ENCODE measurements at regions not wholly inside any gene's neighbourhood (a gene's known extent, or its start where the extent isn't known, plus 50 kb on each side); places are given as distances from the start of the nearest gene placed in this dataset.
A peak's percentile ranks its signal among the peaks of the same experiment; 100 is the strongest.

GRCh38 chrX:110450050-110450449, 91.4 kb downstream of the RTL9 start:
- TF ChIP-seq, protein P1, sequence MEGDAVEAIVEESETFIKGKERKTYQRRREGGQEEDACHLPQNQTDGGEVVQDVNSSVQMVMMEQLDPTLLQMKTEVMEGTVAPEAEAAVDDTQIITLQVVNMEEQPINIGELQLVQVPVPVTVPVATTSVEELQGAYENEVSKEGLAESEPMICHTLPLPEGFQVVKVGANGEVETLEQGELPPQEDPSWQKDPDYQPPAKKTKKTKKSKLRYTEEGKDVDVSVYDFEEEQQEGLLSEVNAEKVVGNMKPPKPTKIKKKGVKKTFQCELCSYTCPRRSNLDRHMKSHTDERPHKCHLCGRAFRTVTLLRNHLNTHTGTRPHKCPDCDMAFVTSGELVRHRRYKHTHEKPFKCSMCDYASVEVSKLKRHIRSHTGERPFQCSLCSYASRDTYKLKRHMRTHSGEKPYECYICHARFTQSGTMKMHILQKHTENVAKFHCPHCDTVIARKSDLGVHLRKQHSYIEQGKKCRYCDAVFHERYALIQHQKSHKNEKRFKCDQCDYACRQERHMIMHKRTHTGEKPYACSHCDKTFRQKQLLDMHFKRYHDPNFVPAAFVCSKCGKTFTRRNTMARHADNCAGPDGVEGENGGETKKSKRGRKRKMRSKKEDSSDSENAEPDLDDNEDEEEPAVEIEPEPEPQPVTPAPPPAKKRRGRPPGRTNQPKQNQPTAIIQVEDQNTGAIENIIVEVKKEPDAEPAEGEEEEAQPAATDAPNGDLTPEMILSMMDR (IDR thresholded peaks at IDR 0.05; ENCODE audit: insufficient read depth, low read length, missing control alignments): peak; percentile 54
- ChIA-PET CTCF (interaction anchor here (0.8 to 9.6 kb wide), 7 partner anchors 25 to 794 kb away, joined by 3 to 111 read pairs (median 4); no protein-coding TSS in a partner anchor), POLR2A (no interaction called here)
- H3K4me3 ChIP-seq (ENCODE audit: low read depth, low read length): no peak overlapping the region
- peak; percentile 12 for DNase-seq (ENCODE audit: low read depth, low spot score)

DNA sequence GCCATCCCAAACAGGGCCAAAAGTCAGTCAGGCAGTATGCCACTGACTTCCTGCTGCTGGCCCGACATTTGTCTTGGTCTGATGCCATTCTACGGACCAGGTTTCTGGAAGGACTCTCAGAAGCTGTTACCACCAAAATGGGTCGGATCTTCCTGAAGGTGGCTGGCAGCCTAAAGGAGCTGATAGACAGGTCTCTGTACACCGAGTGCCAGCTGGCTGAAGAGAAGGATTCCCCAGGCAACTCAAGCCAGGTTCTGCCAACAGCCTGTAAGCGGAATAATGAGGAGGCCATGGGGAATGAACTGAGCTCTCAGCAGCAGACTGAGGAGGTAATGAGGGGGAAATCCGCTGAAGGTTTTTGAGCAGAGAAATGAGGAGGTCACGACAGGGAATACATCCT, 95.7 kb downstream of the RTL9 start:
- ChIA-PET POLR2A (no interaction called here), CTCF (interaction anchor here (1.1 kb wide), 1 partner anchor 396 kb away, joined by 3 read pairs; no protein-coding TSS in a partner anchor)
- no peak overlapping the region for H3K4me3 ChIP-seq (ENCODE audit: low read depth, low read length)
- TF ChIP-seq, protein P1 (IDR thresholded peaks at IDR 0.05; ENCODE audit: insufficient read depth, low read length, missing control alignments): no peak
- no peak for DNase-seq (ENCODE audit: low read depth, low spot score)

- POLR2A ChIA-PET: no interaction called here
- TF ChIP-seq, protein P1 (IDR thresholded peaks at IDR 0.05; ENCODE audit: insufficient read depth, low read length, missing control alignments): no peak
These were observed 104.3 kb downstream of the RTL9 start for GRCh38 chrX:110462957-110463356.

GRCh38 chrX:110466790-110467189, 108.1 kb downstream of the RTL9 start:
- TF ChIP-seq, protein P1 (IDR thresholded peaks at IDR 0.05; ENCODE audit: insufficient read depth, low read length, missing control alignments): no peak
- POLR2A ChIA-PET: no interaction called here
- DNase-seq (ENCODE audit: low read depth, low spot score): no peak
- CTCF ChIA-PET: no interaction called here
- no peak overlapping the region for H3K4me3 ChIP-seq (ENCODE audit: low read depth, low read length)

More at GRCh38 chrX:110462957-110463356, 104.3 kb downstream of the RTL9 start:
- H3K4me3 ChIP-seq (ENCODE audit: low read depth, low read length): no peak overlapping the region
- CTCF ChIA-PET: interaction anchor here (1.2 kb wide), 1 partner anchor 12 kb away, joined by 3 read pairs; no protein-coding TSS in a partner anchor
- DNase-seq (ENCODE audit: low read depth, low spot score): no peak

GRCh38 chrX:110472265-110472664, 113.6 kb downstream of the RTL9 start:
- TF ChIP-seq, protein P1 (IDR thresholded peaks at IDR 0.05; ENCODE audit: insufficient read depth, low read length, missing control alignments): no peak
- no peak overlapping the region for H3K4me3 ChIP-seq (ENCODE audit: low read depth, low read length)
- DNase-seq (ENCODE audit: low read depth, low spot score): no peak
- POLR2A ChIA-PET: no interaction called here
- CTCF ChIA-PET: no interaction called here

- H3K4me3 ChIP-seq (ENCODE audit: low read depth, low read length): no peak overlapping the region
- POLR2A ChIA-PET: no interaction called here
- no peak for DNase-seq (ENCODE audit: low read depth, low spot score)
- TF ChIP-seq, protein P1 (IDR thresholded peaks at IDR 0.05; ENCODE audit: insufficient read depth, low read length, missing control alignments): no peak
- CTCF ChIA-PET: no interaction called here
These were observed 119.1 kb downstream of the RTL9 start for GRCh38 chrX:110477593-110478228.
